Epithelial cell of proximal tubule (primary cell): ENCODE measurements at regions not wholly inside any gene's neighbourhood (a gene's known extent, or its start where the extent isn't known, plus 50 kb on each side); places are given as distances from the start of the nearest gene placed in this dataset.

Experiments
- DNase-seq: peaks from one replicate; pipeline ENCODE4 v3.0.0-alpha.2; 2011; ENCODE audit warnings: low read depth
- H3K4me3 ChIP-seq: 2 replicates; pipeline ENCODE4 v1.5.1; 2011; ENCODE audit warnings: low read depth, mild to moderate bottlenecking, low read length
- TF ChIP-seq, protein P1 (sequence below): conservative IDR thresholded peaks from 2 replicates; pipeline ENCODE4 v1.5.1; 2012; ENCODE audit warnings: low read depth, mild to moderate bottlenecking, low read length

DNA sequence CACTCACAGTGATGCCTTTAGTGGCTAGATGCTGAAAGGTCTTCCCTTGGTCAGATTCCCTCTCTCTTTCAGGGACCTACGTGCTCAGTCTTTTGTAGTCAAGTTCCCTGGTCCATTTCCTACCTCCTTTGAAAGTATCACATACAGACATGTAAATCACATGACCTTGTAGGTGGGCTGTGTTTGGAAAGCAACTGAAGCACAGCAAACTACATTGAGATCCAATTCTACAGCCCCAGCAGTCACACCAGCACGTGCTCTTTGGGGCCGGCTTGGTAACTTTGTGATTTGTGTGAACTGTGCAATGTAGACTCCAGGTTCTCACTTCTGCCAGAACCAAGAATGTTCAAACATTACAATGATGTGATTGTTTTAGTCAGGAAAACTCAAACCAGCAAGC is 89.7 kb upstream of the PLPP4 start:
- DNase-seq: no peak
- no peak overlapping the region for H3K4me3 ChIP-seq
- TF ChIP-seq, protein P1, sequence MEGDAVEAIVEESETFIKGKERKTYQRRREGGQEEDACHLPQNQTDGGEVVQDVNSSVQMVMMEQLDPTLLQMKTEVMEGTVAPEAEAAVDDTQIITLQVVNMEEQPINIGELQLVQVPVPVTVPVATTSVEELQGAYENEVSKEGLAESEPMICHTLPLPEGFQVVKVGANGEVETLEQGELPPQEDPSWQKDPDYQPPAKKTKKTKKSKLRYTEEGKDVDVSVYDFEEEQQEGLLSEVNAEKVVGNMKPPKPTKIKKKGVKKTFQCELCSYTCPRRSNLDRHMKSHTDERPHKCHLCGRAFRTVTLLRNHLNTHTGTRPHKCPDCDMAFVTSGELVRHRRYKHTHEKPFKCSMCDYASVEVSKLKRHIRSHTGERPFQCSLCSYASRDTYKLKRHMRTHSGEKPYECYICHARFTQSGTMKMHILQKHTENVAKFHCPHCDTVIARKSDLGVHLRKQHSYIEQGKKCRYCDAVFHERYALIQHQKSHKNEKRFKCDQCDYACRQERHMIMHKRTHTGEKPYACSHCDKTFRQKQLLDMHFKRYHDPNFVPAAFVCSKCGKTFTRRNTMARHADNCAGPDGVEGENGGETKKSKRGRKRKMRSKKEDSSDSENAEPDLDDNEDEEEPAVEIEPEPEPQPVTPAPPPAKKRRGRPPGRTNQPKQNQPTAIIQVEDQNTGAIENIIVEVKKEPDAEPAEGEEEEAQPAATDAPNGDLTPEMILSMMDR: no peak

DNA sequence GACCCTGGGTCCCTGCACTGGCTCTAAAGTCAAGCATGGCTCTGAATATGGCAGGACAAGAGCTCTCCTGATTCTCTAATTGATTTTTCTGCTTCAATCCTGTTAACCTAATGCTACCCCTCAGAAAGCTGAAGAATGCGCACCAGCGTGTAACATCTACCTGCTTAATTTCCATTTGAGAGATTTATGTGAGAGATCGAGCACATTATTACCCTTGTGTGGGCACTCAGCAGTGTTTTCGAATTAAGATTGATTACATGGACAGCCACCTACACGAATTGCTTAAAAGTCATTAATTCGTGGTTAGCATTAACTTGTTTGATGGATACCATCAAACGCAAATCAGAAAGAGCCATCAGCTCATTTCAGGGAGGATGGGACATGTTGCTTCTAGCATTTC is 88.7 kb upstream of the PLPP4 start:
- TF ChIP-seq, protein P1: no peak
- H3K4me3 ChIP-seq: no peak overlapping the region

DNA sequence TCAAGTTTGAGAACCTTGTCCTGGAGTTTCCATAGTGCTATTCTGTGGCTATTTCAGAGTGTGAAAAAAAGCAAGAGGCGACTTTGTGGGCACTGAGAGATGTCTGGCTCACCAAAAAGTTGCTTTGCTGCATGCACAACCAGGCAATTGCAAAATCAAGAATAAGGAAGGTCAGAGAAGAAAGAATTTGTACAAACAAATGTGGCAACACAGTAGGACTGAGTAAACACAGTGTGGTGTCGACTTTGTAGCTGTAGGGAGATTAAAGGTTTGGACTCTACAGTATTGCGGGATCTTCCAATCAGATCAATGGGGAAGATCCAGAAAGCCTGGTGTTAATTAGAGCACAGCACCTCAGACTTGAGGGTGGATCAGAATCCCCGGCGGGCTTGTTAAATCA is 88.1 kb upstream of the PLPP4 start:
- H3K4me3 ChIP-seq: no peak overlapping the region
- TF ChIP-seq, protein P1: no peak
- no peak for DNase-seq

More for the DNA sequence above, 88.7 kb upstream of the PLPP4 start:
- no peak for DNase-seq

DNA sequence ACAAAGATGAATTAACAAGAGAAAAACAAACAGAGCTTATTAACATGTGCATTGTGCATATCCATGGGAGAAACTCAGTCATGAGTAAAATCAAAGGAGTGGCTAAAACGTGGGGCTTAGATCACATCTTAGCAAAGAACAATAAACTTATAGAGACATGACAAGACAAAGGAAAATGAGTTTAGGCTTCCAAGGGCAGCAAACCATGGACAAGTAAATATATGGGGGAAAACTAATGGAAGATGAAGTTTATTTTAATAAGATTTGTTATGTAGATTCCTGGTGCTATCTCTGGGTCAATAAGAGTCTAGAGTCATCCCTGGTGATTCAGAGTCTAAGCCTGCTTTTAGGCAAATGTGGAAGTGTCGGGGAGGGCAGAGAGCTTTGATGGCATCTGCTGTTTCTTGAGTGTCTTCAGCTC is 87.2 kb upstream of the PLPP4 start:
- H3K4me3 ChIP-seq: no peak overlapping the region
- TF ChIP-seq, protein P1: no peak
- DNase-seq: peak; percentile 65

DNA sequence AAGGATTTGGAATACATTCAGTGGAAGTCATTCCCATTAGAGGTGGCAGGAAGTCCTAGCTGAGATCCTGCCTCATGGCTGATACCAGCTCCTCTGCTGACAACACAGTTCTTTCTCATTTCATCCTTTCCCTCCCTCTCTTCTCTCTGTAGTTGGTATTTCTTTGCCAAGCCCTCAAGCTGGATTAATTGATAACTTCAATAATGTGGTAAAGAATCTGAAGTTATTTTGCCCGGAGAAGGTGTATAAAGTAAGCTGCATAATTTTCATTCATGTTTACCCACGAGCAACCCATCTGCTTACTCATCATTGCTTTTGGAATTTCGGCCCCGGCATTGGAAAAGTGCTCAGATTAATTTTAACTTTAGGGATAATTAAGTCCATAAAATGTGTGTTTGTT is 85.2 kb upstream of the PLPP4 start:
- no peak overlapping the region for H3K4me3 ChIP-seq
- DNase-seq: no peak

DNA sequence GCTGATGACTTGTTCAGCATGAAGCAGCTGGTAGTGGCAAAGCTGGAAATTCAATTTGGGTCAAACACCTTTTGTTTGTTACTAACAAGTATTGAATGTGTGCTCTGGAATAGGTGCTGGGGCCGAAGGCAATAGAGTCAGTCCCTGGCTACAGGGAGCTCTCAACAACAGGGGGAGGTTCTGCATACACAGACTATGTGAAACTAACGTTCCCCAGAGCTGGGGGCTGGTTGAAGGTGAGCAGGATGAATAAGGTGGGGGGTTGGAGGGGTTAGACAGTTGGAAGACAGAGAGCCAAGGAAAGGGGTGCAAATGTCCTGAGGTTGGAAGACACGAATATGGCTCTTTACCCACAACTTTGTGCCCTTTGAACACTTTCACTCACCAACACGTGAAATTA is 84.1 kb upstream of the PLPP4 start:
- TF ChIP-seq, protein P1: no peak
- H3K4me3 ChIP-seq: no peak overlapping the region

More for the DNA sequence above, 85.2 kb upstream of the PLPP4 start:
- TF ChIP-seq, protein P1: no peak

DNA sequence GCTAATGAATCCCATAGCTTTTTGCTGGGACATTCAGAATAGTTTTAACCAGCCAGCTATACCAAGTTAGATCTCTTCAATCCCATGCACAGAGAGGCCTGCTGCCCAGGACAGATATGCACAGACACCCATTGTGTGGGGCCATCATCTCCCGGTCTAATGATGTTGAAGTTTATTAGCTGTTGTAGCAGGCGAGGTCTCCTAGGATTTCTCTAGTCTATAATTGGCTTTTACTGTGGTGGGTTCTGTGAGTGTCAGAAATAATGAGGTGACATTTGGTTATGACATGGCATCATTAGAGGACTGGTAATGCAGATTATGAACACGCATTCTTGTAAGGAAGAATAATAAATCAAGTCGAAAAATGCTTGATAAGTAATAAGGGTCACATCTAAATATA is 81.4 kb upstream of the PLPP4 start:
- no peak overlapping the region for H3K4me3 ChIP-seq
- TF ChIP-seq, protein P1: no peak
- DNase-seq: no peak

More for the DNA sequence above, 84.1 kb upstream of the PLPP4 start:
- no peak for DNase-seq
